GM10248 (cell line): ENCODE measurements at regions not wholly inside any gene's neighbourhood (a gene's known extent, or its start where the extent isn't known, plus 50 kb on each side); places are given as distances from the start of the nearest gene placed in this dataset.

Experiments
- CTCF ChIA-PET: fragments of 300-600 bp; sonication (Branson Sonifier 250); formaldehyde crosslinking; extraction: SDS; loops from one replicate; lab custom pipeline; 2021; ENCODE audit warnings: antibody characterized with exemption; lab: Yijun Ruan, JAX
- POLR2A ChIA-PET: fragments of 350-650 bp; sonication (Branson Sonifier 250); formaldehyde crosslinking; extraction: SDS; loops from one replicate; lab custom pipeline; 2020; ENCODE audit warnings: antibody characterized with exemption; lab: Yijun Ruan, JAX
- DNase-seq: peaks from one replicate; pipeline ENCODE4 v3.0.0; 2012; ENCODE audit errors: extremely low spot score
- TF ChIP-seq, protein P1 (sequence below): IDR thresholded peaks from 2 replicates; pipeline ENCODE4 v1.5.1; 2012; ENCODE audit warnings: mild to moderate bottlenecking, low read depth; ENCODE audit errors: extremely low read depth, missing control alignments, control extremely low read depth

DNA sequence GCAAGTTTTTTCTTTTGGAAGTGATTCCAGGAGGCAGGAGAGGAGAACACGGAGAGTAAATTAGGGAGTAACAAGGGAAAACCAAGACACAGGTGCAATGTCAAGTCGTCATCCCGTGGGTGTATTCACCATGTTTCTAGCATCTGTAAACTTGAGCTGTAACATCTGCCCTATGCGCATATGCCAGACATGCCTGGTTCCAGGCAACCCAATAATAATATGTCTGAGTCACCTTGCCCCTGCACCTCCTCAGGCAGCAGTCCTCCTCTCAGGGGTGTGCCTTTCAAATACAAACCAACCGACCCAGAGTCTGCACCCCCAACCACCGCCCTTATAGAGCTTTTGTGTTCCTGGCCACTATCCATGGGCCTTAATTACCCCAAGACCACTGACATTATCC is 107.0 kb upstream of the PDE1C start:
- TF ChIP-seq, protein P1, sequence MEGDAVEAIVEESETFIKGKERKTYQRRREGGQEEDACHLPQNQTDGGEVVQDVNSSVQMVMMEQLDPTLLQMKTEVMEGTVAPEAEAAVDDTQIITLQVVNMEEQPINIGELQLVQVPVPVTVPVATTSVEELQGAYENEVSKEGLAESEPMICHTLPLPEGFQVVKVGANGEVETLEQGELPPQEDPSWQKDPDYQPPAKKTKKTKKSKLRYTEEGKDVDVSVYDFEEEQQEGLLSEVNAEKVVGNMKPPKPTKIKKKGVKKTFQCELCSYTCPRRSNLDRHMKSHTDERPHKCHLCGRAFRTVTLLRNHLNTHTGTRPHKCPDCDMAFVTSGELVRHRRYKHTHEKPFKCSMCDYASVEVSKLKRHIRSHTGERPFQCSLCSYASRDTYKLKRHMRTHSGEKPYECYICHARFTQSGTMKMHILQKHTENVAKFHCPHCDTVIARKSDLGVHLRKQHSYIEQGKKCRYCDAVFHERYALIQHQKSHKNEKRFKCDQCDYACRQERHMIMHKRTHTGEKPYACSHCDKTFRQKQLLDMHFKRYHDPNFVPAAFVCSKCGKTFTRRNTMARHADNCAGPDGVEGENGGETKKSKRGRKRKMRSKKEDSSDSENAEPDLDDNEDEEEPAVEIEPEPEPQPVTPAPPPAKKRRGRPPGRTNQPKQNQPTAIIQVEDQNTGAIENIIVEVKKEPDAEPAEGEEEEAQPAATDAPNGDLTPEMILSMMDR, result no peak
- ChIA-PET CTCF (no interaction called here), POLR2A (no interaction called here)
- DNase-seq, result no peak

DNA sequence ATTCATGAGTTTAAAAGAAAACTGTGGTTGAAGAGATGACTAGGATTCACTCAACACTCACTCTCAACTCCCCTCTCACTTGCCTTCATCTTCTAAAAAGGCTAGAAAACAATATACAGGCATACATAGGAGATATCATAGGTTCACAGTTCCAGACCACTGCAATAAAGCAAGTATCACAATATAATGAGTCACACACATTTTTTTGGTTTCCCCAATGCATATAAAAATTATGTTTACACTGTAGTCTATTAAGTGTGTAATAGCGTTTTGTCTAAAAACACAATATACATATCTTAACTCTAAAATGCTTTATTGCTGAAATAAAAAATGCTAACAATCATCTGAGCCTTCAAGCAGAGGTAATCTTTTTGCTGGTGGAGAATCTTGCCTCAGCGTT is 104.9 kb upstream of the PDE1C start:
- ChIA-PET POLR2A (no interaction called here), CTCF (no interaction called here)
- DNase-seq, result no peak
- TF ChIP-seq, protein P1, result no peak

DNA sequence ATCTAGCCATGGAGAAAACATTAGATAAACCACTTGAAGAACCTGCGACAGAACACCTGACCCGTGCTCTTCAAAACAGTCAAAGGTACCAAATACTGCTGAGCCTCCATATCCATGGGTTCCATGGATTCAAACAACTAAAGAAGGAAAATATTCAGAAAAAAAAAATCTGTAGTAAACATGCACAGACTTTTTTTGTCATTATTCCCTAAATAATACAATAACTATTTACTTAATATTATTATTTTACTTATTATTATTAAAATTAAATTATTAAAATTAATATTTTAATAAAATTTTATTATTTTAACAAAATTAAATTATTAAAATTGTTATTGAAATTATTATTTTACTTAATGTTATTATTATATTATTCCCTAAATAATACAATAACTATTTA is 101.0 kb upstream of the PDE1C start:
- TF ChIP-seq, protein P1, result no peak
- ChIA-PET POLR2A (no interaction called here), CTCF (no interaction called here)
- no peak for DNase-seq

DNA sequence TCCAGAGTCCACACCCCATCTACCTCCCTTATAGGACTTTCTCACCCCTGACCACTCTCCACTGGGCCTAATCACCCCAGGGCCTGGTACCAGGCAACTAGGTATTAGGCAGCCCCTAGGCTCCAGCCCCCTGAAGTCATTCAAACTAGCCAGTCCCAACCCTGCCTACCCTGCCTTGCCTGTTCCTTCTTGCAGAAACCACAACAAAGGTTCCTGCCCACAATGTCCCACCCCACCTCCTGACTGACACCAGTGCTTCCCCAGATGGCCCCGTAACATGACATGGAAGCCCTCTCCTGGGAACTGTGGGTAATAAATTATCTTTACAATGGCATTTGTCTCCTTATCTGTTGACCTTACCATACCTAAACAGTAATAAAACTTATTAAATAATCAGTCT is 100.6 kb upstream of the PDE1C start:
- ChIA-PET CTCF (no interaction called here), POLR2A (no interaction called here)
- TF ChIP-seq, protein P1, result no peak
- no peak for DNase-seq

DNA sequence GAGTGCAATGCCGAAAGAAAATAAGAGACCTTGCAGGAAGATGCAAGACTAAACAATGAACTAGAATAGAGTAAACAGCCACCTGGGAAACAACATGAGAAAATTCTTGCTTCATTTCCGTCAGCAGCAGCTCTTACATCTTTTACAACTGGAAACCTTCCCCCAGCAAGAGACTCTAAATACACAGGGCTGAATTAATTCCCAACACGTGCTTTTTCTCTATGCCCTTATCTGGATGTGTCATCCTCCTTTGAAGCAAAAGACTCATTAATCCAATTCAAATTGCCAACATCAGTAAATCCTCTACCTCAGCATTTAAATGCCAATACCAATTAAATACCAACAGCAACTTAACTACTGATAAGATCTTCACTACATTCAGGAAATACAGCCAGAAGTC is 99.0 kb upstream of the PDE1C start:
- POLR2A ChIA-PET, result no interaction called here
- CTCF ChIA-PET, result interaction anchor here (0.6 kb wide), 1 partner anchor 15 kb away, joined by 3 read pairs; no protein-coding TSS in a partner anchor
- DNase-seq, result no peak
- TF ChIP-seq, protein P1, result no peak

DNA sequence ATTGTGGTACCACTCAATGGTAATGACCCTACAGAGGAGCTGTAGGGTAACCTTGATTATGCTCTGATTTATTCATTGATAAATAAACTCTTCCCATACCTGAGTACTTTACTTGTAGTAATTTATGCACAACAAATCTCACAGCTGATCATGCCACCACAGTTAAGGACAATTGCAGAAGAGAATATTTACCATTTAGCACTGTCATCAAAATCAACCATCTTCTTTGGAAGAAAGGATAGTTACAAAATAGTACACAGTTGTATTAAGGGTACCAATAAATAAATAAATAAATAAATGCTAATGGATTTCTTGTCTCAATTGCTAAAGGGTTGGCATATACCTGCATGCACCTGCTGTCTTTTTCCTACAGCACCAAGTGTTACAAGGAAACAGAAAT is 97.6 kb upstream of the PDE1C start:
- no peak for DNase-seq
- CTCF ChIA-PET, result interaction anchor here (1.7 kb wide), 1 partner anchor 11 kb away, joined by 5 read pairs; no protein-coding TSS in a partner anchor
- POLR2A ChIA-PET, result no interaction called here
- TF ChIP-seq, protein P1, result no peak

DNA sequence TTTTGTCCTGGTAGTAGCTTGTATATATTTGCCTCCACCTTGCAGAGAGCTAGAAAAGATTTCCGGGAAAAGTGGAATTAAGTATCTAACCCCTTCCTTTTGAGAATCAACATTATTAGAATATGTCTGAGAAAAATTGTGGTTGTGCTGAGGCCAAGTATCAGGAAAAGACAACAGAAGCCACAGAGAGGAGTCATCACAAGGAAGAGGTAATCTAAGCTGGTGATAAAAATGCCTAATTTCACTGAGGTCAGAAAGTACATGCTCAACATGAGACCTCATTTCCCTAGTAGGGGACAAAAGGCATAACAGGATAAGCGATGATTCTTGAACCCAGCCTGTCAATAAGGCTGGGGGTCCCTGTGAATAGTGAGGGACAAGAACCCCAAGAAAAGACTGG is 97.0 kb upstream of the PDE1C start:
- CTCF ChIA-PET, result interaction anchor here (1.7 kb wide), 1 partner anchor 12 kb away, joined by 5 read pairs; no protein-coding TSS in a partner anchor
- TF ChIP-seq, protein P1, result no peak
- POLR2A ChIA-PET, result no interaction called here
- DNase-seq, result no peak
